Spleen (tissue), 11 donors: ENCODE measurements at regions not wholly inside any gene's neighbourhood (a gene's known extent, or its start where the extent isn't known, plus 50 kb on each side); places are given as distances from the start of the nearest gene placed in this dataset.

Source experiments
- DNase-seq: peaks from one replicate; pipeline ENCODE4 v3.0.0-alpha.2; 2020
- H3K27ac ChIP-seq, 8 donors: fragments of 200-600 bp; sonication (generic) in 7 of 8; 1 replicate in 4 of 8; 2 replicates in 4 of 8; pipeline versions ENCODE4 v1.5.0 to v1.8.0; 2016 to 2021; ENCODE audit warnings: inconsistent platforms in 4 of 8, mild to moderate bottlenecking in 4 of 8, moderate library complexity in 1 of 8
- H3K27me3 ChIP-seq, 7 donors: fragments of 200-600 bp; sonication (generic) in 6 of 7; replicated peaks in 1 of 7; 1 replicate in 4 of 7; 2 replicates in 3 of 7; pipeline versions ENCODE4 v1.5.0 to v1.8.0; 2016 to 2021; ENCODE audit warnings: inconsistent platforms in 3 of 7, mild to moderate bottlenecking in 1 of 7
- H3K36me3 ChIP-seq, 6 donors: fragments of 200-600 bp; sonication (generic) in 5 of 6; 1 replicate in 4 of 6; 2 replicates in 2 of 6; pipeline versions ENCODE4 v1.5.0 to v1.8.0; 2016 to 2021; ENCODE audit warnings: inconsistent platforms in 2 of 6
- H3K4me1 ChIP-seq, 6 donors: fragments of 200-600 bp; sonication (generic) in 5 of 6; 1 replicate in 3 of 6; 2 replicates in 3 of 6; pipeline versions ENCODE4 v1.5.0 to v1.8.0; 2016 to 2021; ENCODE audit warnings: inconsistent platforms in 3 of 6
- H3K4me3 ChIP-seq, 8 donors: fragments of 200-600 bp; sonication (generic) in 7 of 8; 1 replicate in 4 of 8; 2 replicates in 4 of 8; pipeline versions ENCODE4 v1.5.0 to v1.8.0; 2016 to 2021; ENCODE audit warnings: inconsistent platforms in 4 of 8, mild to moderate bottlenecking in 4 of 8, moderate library complexity in 2 of 8
- H3K9me3 ChIP-seq, 8 donors: fragments of 200-600 bp; sonication (generic) in 7 of 8; 1 replicate in 4 of 8; 2 replicates in 4 of 8; pipeline versions ENCODE4 v1.5.0 to v1.8.0; 2016 to 2021; ENCODE audit warnings: inconsistent platforms in 4 of 8
- CTCF ChIP-seq, 11 experiments: fragments of 200-600 bp in 7 of 11; fragments of 450-650 bp in 4 of 11; sonication (generic) in 4 of 11; IDR thresholded peaks in 8 of 11; conservative IDR thresholded peaks in 3 of 11; 1 replicate in 7 of 11; 2 replicates in 4 of 11; pipeline versions ENCODE4 v1.4.0 to v1.8.0; 2016 to 2021; ENCODE audit warnings: antibody characterized with exemption in 11 of 11, inconsistent platforms in 4 of 11, mild to moderate bottlenecking in 1 of 11
- POLR2A ChIP-seq, 3 donors: fragments of 450-650 bp; IDR thresholded peaks; one replicate each; pipeline ENCODE4 v1.5.1; 2017; ENCODE audit warnings: antibody characterized with exemption in 3 of 3, mild to moderate bottlenecking in 1 of 3
- POLR2AphosphoS5 ChIP-seq, 3 donors: sonication (generic); formaldehyde crosslinking; IDR thresholded peaks; one replicate each; pipeline ENCODE4 v1.5.1; 2017; ENCODE audit warnings: antibody characterized with exemption in 3 of 3
- WGBS, 5 donors: extraction: QIAGEN DNeasy Blood & Tissue Kit in 3 of 5; methylation state at CpG; one replicate each; pipeline versions ENCODE4 v1.1.5 to v1.1.7; 2013 to 2018; 5-methylcytosine and 5-hydroxymethylcytosine counted together
- intact Hi-C: fragments of 100-400 bp; cut with DNase I; formaldehyde crosslinking; loops from one replicate; pipeline ENCODE4 v1.15.0; 2023; ENCODE audit warnings: low total_unique reads
- donor health status: healthy with polysubstance abuse.
- donor health status: DM: no; HTN: no; CAD: no; lungs with moderate emphysema.
- donor health status: DM: no; HTN: no; CAD: no.
- donor health status: Bipolar disorder and iron deficiency.
- donor health status: healthy.
- donor health status: DM: no; HTN: no; CAD: no.
- donor health status: DM: yes; HTN: yes; CAD: no.

GRCh38 chr6:170461556-170462365 is 91.3 kb downstream of the PSMB1 start:
- H3K4me3 ChIP-seq, result no peak overlapping the region
- intact Hi-C loops, result no loop called here
- 87 to 93% (median 90%) methylated on average over 19 to 23 of the region's 23 CpGs for WGBS, 5 donors
- peaks cover 0 to 5% (median 0%) of the 10 kb centered on the region in 8 donors for H3K9me3 ChIP-seq
- peaks cover 0 to 26% (median 0%) of the 10 kb centered on the region in 7 donors for H3K27me3 ChIP-seq
- peak overlapping the region in 2 of 8 donors; percentile 21 to 22 for H3K27ac ChIP-seq
- H3K36me3 ChIP-seq, result no peaks in the 10 kb centered on the region
- TF ChIP-seq CTCF (IDR thresholded peaks at IDR 0.05 in 8 of 11, conservative IDR thresholded peaks at IDR 0.05 in 3 of 11), result no peak
- no peak for TF ChIP-seq POLR2A (IDR thresholded peaks at IDR 0.05)
- no peak for TF ChIP-seq POLR2AphosphoS5 (IDR thresholded peaks at IDR 0.05)
- peak; percentile 70 for DNase-seq
- peaks cover 7 to 15% (median 14%) of the 10 kb centered on the region in 6 donors for H3K4me1 ChIP-seq

- H3K4me3 ChIP-seq, result no peak overlapping the region
- WGBS, 5 donors, result 83 to 94% (median 89%) methylated on average over 9 to 10 of the region's 10 CpGs
- DNase-seq, result peak; percentile 56
- intact Hi-C loops, result no loop called here
- TF ChIP-seq POLR2A (IDR thresholded peaks at IDR 0.05) (no peak), POLR2AphosphoS5 (IDR thresholded peaks at IDR 0.05) (no peak), CTCF (IDR thresholded peaks at IDR 0.05 in 8 of 11, conservative IDR thresholded peaks at IDR 0.05 in 3 of 11) (no peak)
- H3K27ac ChIP-seq, result no peak overlapping the region
- peaks cover 0 to 5% (median 0%) of the 10 kb centered on the region in 8 donors for H3K9me3 ChIP-seq
- H3K27me3 ChIP-seq, result peaks cover 0 to 26% (median 0%) of the 10 kb centered on the region in 7 donors
- no peaks in the 10 kb centered on the region for H3K36me3 ChIP-seq
- H3K4me1 ChIP-seq, result peaks cover 7 to 15% (median 14%) of the 10 kb centered on the region in 6 donors
These were observed 92.0 kb downstream of the PSMB1 start for GRCh38 chr6:170461111-170461510.

- WGBS, 5 donors, result 88 to 96% (median 90%) methylated on average over 7 of the region's 7 CpGs
- DNase-seq, result peak; percentile 25
- Histone ChIP-seq H3K36me3 (no peaks in the 10 kb centered on the region), H3K9me3 (peaks cover 0 to 2% (median 0%) of the 10 kb centered on the region in 8 donors), H3K27me3 (peaks cover 0 to 26% (median 0%) of the 10 kb centered on the region in 7 donors), H3K27ac (no peak overlapping the region), H3K4me3 (no peak overlapping the region), H3K4me1 (peaks cover 7 to 15% (median 14%) of the 10 kb centered on the region in 6 donors)
- TF ChIP-seq POLR2AphosphoS5 (IDR thresholded peaks at IDR 0.05) (no peak), POLR2A (IDR thresholded peaks at IDR 0.05) (no peak), CTCF (IDR thresholded peaks at IDR 0.05 in 8 of 11, conservative IDR thresholded peaks at IDR 0.05 in 3 of 11) (no peak)
- intact Hi-C loops, result no loop called here
These were observed 92.5 kb downstream of the PSMB1 start for GRCh38 chr6:170460641-170461040.

GRCh38 chr6:170459451-170459850 is 93.7 kb downstream of the PSMB1 start:
- H3K27ac ChIP-seq, result peak overlapping the region in 1 of 8 donors; percentile 28
- no peaks in the 10 kb centered on the region for H3K36me3 ChIP-seq
- peak overlapping the region in 3 of 8 donors; percentile 18 to 55 (median 33) for H3K4me3 ChIP-seq
- TF ChIP-seq POLR2AphosphoS5 (IDR thresholded peaks at IDR 0.05) (no peak), CTCF (IDR thresholded peaks at IDR 0.05 in 8 of 11, conservative IDR thresholded peaks at IDR 0.05 in 3 of 11) (no peak), POLR2A (IDR thresholded peaks at IDR 0.05) (no peak)
- peaks cover 7 to 15% (median 14%) of the 10 kb centered on the region in 6 donors for H3K4me1 ChIP-seq
- WGBS, 5 donors, result 4 to 14% (median 11%) methylated on average over 5 to 6 of the region's 6 CpGs
- DNase-seq, result peak; percentile 85
- H3K9me3 ChIP-seq, result no peaks in the 10 kb centered on the region
- intact Hi-C loops, result no loop called here
- peaks cover 0 to 26% (median 0%) of the 10 kb centered on the region in 7 donors for H3K27me3 ChIP-seq
